Chondrocyte (in vitro differentiated cells): ENCODE measurements at regions not wholly inside any gene's neighbourhood (a gene's known extent, or its start where the extent isn't known, plus 50 kb on each side); places are given as distances from the start of the nearest gene placed in this dataset.
"Not testable (repeated sequence)": the region's sequence is repeated elsewhere in the genome, so short reads cannot be mapped to it uniquely, and the experiment has no call there.

ENCODE experiments used
- DNase-seq: peaks from one replicate; pipeline ENCODE4 v3.0.0; 2021; ENCODE audit warnings: mixed read lengths, low spot score
- H3K27ac Mint-ChIP-seq: one replicate; pipeline ENCODE4 v1.8.0; 2021; ENCODE audit warnings: mild to moderate bottlenecking, moderate library complexity, mixed read lengths; ENCODE audit not compliant: unreplicated experiment
- H3K27me3 Mint-ChIP-seq: 2 replicates; pipeline ENCODE4 v1.8.0; 2021; ENCODE audit warnings: low read depth, mixed read lengths
- H3K36me3 Mint-ChIP-seq: 2 replicates; pipeline ENCODE4 v1.8.0; 2021; ENCODE audit warnings: low read depth, mixed read lengths
- H3K4me1 Mint-ChIP-seq: 2 replicates; pipeline ENCODE4 v1.8.0; 2021; ENCODE audit warnings: low read depth, mild to moderate bottlenecking, mixed read lengths
- H3K4me3 Mint-ChIP-seq: one replicate; pipeline ENCODE4 v1.8.0; 2021; ENCODE audit warnings: mild to moderate bottlenecking, moderate library complexity, mixed read lengths; ENCODE audit not compliant: unreplicated experiment
- H3K9me3 Mint-ChIP-seq: 2 replicates; pipeline ENCODE4 v1.8.0; 2021; ENCODE audit warnings: low read depth, mixed read lengths
- CTCF ChIP-seq: fragments of 200-600 bp; sonication (generic); IDR thresholded peaks from 2 replicates; pipeline ENCODE4 v1.5.0; 2021; ENCODE audit warnings: antibody characterized with exemption, mild to moderate bottlenecking, moderate library complexity

- Mint-ChIP-seq H3K27ac (no peak overlapping the region), H3K9me3 (peaks cover 13% of the 10 kb centered on the region), H3K36me3 (peaks cover 2% of the 10 kb centered on the region), H3K4me1 (no peaks in the 10 kb centered on the region), H3K4me3 (no peak overlapping the region), H3K27me3 (peaks cover 38% of the 10 kb centered on the region)
- no peak for DNase-seq
- no peak for TF ChIP-seq CTCF
These were observed 99.2 kb downstream of the TPRA1 start for GRCh38 chr3:127491323-127491722.

DNA sequence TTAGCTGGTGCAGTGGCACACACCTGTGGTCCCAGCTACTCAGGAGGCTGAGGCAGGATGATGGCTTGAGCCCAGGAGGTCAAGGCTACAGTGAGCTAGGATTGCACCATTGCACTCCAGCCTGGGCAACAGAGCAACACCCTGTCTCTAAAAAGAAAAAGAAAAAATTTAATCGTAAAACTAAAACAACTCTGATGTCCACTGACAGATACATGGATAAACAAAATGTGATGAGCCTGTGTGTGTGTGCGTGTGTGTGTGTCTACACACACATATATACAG is 99.6 kb downstream of the TPRA1 start:
- H3K27ac Mint-ChIP-seq, H3K4me1 Mint-ChIP-seq, H3K36me3 Mint-ChIP-seq, H3K4me3 Mint-ChIP-seq, DNase-seq: not testable (repeated sequence)
- Mint-ChIP-seq H3K27me3 (peaks cover 39% of the 10 kb centered on the region), H3K9me3 (peaks cover 13% of the 10 kb centered on the region)

DNA sequence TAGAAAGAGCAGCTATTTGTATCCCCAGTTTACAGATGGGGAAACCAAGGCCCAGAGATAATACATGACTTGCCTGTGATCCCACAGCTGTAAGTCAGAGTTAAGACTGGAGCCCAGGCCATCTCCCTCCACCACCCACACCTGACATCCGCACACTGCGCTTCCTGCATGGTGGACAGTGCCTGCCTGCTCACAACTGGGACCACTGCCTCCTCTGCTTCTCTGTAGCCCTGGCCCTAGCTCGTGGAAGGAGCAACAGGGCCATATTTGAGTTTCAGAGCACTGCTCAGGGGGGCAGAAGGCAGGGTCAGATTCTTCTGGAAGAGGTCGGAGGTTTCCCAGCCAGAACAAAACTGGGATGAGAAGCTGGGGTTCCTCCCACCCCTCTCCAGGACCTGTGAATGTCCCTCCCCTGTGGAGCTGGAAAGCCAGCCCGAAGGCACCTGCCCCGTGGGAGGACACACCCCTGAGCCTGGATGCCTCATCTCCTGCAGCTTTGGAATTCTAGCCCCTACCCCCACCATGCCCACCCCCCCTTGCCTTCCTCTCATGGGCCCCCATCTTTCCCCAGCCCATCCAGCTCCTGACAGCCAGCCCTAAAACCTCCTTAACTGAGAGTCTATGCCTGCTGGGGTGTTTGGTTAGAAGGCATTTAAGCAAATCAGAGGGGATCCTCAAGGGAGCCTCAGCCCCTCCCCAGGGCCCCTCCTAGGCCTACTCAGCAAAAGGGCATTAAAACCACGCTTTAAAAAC is 100.1 kb downstream of the TPRA1 start:
- no peak for TF ChIP-seq CTCF
- no peak overlapping the region for H3K27ac Mint-ChIP-seq
- no peak for DNase-seq
- peaks cover 2% of the 10 kb centered on the region for H3K36me3 Mint-ChIP-seq
- no peaks in the 10 kb centered on the region for H3K4me1 Mint-ChIP-seq
- no peak overlapping the region for H3K4me3 Mint-ChIP-seq
- H3K27me3 Mint-ChIP-seq, result peaks cover 36% of the 10 kb centered on the region
- peaks cover 13% of the 10 kb centered on the region for H3K9me3 Mint-ChIP-seq

DNA sequence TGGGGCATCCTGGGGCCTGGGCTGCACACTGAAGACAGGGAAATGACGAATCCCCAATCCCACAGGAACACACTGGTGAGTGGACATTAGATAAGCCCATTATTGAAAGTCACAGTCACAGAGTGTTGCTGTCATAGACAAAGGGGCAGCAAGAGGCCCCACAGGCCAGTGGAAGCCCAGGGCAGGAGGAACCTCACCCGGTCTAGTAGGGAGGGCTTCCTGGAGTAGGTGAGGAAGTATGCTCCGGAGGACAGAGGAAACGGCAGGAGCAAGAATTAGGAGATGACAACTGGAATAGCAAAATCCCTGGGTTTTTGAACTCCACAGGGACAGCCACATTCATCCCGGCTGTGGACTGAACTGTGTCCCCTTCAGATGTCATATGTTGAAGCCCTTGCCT is 101.2 kb downstream of the TPRA1 start:
- H3K4me3 Mint-ChIP-seq, result no peak overlapping the region
- no peak for TF ChIP-seq CTCF
- H3K27ac Mint-ChIP-seq, result no peak overlapping the region

GRCh38 chr3:127488740-127489139 is 101.8 kb downstream of the TPRA1 start:
- peaks cover 10% of the 10 kb centered on the region for H3K9me3 Mint-ChIP-seq
- no peak for DNase-seq
- H3K36me3 Mint-ChIP-seq, result no peaks in the 10 kb centered on the region
- H3K27ac Mint-ChIP-seq, result no peak overlapping the region
- H3K4me3 Mint-ChIP-seq, result no peak overlapping the region
- TF ChIP-seq CTCF, result no peak
- peaks cover 29% of the 10 kb centered on the region for H3K27me3 Mint-ChIP-seq
- no peaks in the 10 kb centered on the region for H3K4me1 Mint-ChIP-seq

More for the DNA sequence above, 101.2 kb downstream of the TPRA1 start:
- Mint-ChIP-seq H3K4me1 (no peaks in the 10 kb centered on the region), H3K27me3 (peaks cover 30% of the 10 kb centered on the region), H3K9me3 (peaks cover 11% of the 10 kb centered on the region), H3K36me3 (peaks cover under 1% of the 10 kb centered on the region)
- no peak for DNase-seq

GRCh38 chr3:127488141-127488672 is 102.3 kb downstream of the TPRA1 start:
- H3K27ac Mint-ChIP-seq, result no peak overlapping the region
- H3K9me3 Mint-ChIP-seq, result peaks cover 7% of the 10 kb centered on the region
- H3K4me3 Mint-ChIP-seq, result no peak overlapping the region
- no peak for TF ChIP-seq CTCF
- H3K4me1 Mint-ChIP-seq, result no peaks in the 10 kb centered on the region
- peaks cover 33% of the 10 kb centered on the region for H3K27me3 Mint-ChIP-seq
- no peaks in the 10 kb centered on the region for H3K36me3 Mint-ChIP-seq
- DNase-seq, result no peak
